KG1 (cell line): ENCODE measurements at regions not wholly inside any gene's neighbourhood (a gene's known extent, or its start where the extent isn't known, plus 50 kb on each side); places are given as distances from the start of the nearest gene placed in this dataset.
"Not testable (repeated sequence)": the region's sequence is repeated elsewhere in the genome, so short reads cannot be mapped to it uniquely, and the experiment has no call there.

ENCODE experiments used
- DNase-seq: peaks from one replicate; lab custom pipeline; 2025; lab: John Stamatoyannopoulos, UW

- DNase-seq = no peak
Observed at GRCh38 chr6:163768905-163769304, 354.4 kb downstream of the QKI start.

DNA sequence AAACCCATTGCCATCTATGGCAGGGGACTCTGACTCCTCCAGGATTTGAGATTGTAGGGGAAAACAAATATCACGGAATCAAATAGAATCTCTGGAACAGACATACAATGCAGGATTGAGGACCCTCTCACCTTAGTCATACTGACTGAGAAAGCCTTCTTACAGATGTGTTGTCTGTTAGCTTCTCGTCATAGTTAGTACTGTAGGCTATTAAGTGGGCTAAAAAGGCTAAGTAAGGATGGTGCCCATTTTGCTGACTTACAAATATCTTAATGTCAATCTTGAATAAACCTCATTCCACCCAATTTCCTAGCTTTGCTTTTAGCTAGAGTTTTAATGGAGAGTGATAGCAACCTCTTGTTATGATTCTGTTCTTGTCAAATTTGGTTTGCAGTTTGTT is 352.4 kb downstream of the QKI start:
- DNase-seq = no peak

DNA sequence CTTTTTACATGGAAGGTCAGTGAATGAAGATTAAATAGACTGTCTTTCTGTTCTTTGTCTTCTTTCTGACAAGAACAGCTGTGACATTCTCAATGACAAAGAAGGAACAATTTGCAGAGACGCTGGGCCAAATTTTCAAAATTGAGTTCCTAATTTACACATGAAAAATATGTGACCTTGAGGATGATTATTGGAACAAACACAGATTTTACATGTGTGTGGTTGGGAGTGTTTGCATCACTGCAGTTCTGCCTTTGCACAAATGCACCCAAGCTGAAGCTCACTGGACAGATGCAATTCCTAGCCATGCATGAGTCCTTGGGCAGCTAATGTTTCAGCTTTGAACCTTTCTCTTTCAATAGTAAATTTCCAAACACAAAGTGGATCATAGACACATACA is 350.8 kb downstream of the QKI start:
- DNase-seq = no peak

- DNase-seq = no peak
Observed at GRCh38 chr6:163764565-163764964, 350.0 kb downstream of the QKI start.

GRCh38 chr6:163761481-163761880 is 347.0 kb downstream of the QKI start:
- DNase-seq = no peak

GRCh38 chr6:163760860-163761259 is 346.3 kb downstream of the QKI start:
- DNase-seq = no peak

DNA sequence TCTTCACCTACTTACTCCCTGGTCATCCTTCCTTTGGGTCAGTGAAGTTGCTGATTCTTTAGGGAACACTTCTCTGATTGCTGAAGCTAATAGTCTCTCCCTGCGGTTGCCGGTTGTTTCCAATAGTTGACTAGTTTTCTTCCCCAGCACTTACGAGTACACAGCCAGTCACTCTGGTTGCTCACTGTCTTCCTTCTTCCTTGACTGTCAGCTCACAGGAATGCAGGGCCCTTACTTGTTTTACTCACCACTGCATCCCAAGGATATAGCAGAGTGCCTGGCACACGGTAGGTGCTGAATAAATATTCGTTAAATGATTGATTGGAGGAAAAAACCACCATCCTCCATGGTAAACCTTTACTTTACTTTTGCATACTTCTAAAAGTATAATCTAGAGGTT is 345.0 kb downstream of the QKI start:
- no peak for DNase-seq

- no peak for DNase-seq
Observed at GRCh38 chr6:163757520-163757919, 343.0 kb downstream of the QKI start.

GRCh38 chr6:163756079-163756478 is 341.6 kb downstream of the QKI start:
- no peak for DNase-seq

DNA sequence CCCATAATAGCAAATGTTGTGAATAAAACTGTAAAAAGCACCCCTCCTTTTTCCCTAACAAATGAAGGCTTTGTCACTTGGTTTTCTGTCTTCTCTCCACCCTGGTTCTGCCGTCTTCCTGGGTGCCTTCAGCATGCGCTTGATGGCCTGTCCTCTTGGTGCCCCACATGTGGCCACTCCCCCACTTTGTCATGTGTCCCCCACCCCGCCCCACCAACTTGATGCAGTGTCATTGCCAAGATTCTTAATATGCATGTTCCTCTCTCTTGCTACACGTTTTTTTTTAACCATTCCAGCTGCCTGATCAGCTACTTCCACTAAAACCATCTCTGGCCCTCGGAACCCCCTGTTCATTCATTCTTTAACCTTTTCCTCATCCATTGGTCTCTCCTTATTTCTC is 340.3 kb downstream of the QKI start:
- DNase-seq = no peak

- DNase-seq = no peak
Observed at GRCh38 chr6:163753430-163753829, 338.9 kb downstream of the QKI start.

GRCh38 chr6:163752446-163752845 is 337.9 kb downstream of the QKI start:
- no peak for DNase-seq

DNA sequence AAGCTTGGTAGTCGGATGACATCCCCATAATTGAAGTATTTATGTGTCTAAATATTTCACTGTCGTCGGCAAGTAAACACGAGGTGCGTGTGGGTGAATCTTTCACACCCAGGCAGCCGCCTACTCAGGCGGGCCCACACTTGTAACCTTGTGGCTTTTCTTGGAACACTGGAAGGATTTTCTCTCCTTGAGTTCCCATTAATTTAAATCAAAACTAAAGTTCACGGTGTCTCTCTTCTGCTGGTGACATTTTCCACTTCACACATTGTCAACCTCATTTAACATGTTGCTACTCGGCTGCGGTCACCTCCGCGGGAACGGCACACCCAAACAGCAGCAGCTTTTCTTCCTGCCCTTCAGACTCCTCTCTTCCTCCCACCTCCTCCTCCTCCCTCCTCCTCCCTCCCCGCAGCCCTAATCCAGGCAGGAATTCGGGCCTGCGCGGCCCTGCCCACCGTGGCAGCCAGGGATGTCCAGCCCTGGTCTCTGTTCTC is 336.6 kb downstream of the QKI start:
- no peak for DNase-seq

- no peak for DNase-seq
Observed at GRCh38 chr6:163750431-163751031, 336.0 kb downstream of the QKI start.

GRCh38 chr6:163748886-163749285 is 334.4 kb downstream of the QKI start:
- no peak for DNase-seq

- DNase-seq = no peak
Observed at GRCh38 chr6:163748036-163748435, 333.5 kb downstream of the QKI start.

DNA sequence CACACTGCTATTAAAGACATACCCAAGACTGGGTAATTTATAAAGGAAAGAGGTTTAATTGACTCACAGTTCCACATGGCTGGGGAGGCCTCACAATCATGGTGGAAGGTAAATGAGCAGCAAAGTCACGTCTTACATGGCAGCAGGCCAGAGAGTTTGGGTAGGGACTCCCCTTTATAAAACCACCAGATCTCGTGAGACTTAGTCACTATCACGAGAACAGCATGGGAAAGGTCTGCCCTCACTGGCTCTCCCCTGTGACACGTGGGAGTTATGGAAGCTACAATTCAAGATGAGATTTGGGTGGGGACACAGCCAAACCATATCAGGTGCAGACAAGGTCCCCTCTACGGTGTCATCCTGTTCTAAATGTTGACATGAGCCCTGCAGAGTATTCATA is 332.5 kb downstream of the QKI start:
- DNase-seq = not testable (repeated sequence)

DNA sequence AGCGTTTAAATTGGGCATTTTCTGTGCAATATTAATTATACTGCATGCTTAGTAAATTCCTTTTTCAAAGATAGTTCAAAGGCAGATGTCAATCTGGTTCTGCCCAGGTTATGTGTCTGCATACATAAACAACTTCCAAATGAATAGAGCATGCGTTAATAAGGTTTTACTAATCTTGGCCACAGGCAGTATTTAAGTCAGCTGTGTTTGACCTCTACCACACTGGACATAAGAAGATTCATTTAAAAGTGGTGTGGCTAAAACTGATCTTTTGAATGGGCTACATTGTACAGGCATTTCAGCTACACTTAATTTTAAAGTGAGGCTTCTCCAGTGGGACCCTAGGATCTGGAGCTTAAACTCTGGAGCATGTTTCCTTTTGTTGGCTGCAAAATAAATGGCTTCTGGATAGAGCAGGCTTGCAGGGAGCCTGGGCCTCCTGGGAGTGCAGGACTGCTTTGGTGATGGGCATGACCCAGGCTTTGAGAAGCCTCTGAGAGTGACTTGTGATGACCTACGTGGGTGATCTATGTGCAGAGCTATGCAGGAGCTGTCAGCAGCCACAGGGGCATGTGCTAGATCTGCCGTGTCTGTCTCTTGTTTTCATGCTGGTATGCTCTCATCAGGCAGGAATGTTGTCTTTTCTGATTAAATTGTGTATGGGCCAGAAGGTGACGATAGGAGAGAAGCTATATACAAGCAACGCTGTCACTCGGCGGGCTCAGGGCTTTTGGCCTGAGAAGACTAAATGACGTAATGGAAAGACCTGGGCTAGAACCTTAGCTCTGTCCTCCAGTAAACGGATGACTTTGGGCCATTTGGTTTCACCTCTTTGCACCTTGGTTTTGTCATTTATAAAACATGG is 331.2 kb downstream of the QKI start:
- DNase-seq = no peak

- DNase-seq = no peak
Observed at GRCh38 chr6:163744256-163744925, 329.9 kb downstream of the QKI start.

GRCh38 chr6:163743796-163744195 is 329.3 kb downstream of the QKI start:
- DNase-seq = no peak

GRCh38 chr6:163741743-163742363 is 327.3 kb downstream of the QKI start:
- DNase-seq = no peak

DNA sequence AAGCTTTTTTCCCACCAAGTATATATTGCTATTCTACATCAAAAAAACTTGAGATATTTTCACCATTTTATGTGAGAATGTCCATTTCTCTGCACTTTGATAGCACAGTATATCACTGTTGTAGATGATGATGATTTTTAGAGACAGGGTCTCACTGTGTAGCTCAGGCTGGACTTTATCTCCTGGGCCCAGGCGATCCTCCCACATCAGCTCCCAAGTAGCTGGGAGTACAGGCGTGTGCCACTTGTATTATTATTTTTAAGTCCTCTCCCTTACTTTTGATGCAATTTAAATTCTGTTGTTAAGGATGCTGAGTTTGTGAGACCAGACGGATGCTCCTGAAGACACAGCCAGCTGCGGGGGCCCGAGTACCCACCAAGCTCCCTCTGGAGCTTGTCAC is 326.8 kb downstream of the QKI start:
- DNase-seq = no peak

GRCh38 chr6:163739966-163740365 is 325.4 kb downstream of the QKI start:
- no peak for DNase-seq
